ENCODE measurements at regions not wholly inside any gene's neighbourhood (a gene's known extent, or its start where the extent isn't known, plus 50 kb on each side); places are given as distances from the start of the nearest gene placed in this dataset.

GRCh38 chr18:30056528-30056927 lies 986.0 kb downstream of the DSC3 start:
- TF ChIP-seq, protein P1, sequence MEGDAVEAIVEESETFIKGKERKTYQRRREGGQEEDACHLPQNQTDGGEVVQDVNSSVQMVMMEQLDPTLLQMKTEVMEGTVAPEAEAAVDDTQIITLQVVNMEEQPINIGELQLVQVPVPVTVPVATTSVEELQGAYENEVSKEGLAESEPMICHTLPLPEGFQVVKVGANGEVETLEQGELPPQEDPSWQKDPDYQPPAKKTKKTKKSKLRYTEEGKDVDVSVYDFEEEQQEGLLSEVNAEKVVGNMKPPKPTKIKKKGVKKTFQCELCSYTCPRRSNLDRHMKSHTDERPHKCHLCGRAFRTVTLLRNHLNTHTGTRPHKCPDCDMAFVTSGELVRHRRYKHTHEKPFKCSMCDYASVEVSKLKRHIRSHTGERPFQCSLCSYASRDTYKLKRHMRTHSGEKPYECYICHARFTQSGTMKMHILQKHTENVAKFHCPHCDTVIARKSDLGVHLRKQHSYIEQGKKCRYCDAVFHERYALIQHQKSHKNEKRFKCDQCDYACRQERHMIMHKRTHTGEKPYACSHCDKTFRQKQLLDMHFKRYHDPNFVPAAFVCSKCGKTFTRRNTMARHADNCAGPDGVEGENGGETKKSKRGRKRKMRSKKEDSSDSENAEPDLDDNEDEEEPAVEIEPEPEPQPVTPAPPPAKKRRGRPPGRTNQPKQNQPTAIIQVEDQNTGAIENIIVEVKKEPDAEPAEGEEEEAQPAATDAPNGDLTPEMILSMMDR (tag by site-specific recombination; IDR thresholded peaks at IDR 0.05): no peak
- TF ChIP-seq RBAK (tag by site-specific recombination; IDR thresholded peaks at IDR 0.05): no peak
- TF ChIP-seq ZNF274 (IDR thresholded peaks at IDR 0.05; ENCODE audit: low read length): no peak
- TF ChIP-seq ZNF274 (tag by site-specific recombination; IDR thresholded peaks at IDR 0.05; ENCODE audit: borderline replicate concordance): no peak
- no peak for TF ChIP-seq GLIS2 (tag by site-specific recombination; IDR thresholded peaks at IDR 0.05)
- TF ChIP-seq GLI2 (tag by site-specific recombination; IDR thresholded peaks at IDR 0.05; ENCODE audit: borderline replicate concordance, low read depth): no peak
- TF ChIP-seq, protein P2, sequence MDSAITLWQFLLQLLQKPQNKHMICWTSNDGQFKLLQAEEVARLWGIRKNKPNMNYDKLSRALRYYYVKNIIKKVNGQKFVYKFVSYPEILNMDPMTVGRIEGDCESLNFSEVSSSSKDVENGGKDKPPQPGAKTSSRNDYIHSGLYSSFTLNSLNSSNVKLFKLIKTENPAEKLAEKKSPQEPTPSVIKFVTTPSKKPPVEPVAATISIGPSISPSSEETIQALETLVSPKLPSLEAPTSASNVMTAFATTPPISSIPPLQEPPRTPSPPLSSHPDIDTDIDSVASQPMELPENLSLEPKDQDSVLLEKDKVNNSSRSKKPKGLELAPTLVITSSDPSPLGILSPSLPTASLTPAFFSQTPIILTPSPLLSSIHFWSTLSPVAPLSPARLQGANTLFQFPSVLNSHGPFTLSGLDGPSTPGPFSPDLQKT (IDR thresholded peaks at IDR 0.05; ENCODE audit: borderline replicate concordance, low read depth, low read length): no peak
- TF ChIP-seq ZNF768 (tag by site-specific recombination; IDR thresholded peaks at IDR 0.05): no peak
- TF ChIP-seq ZNF791 (tag by site-specific recombination; IDR thresholded peaks at IDR 0.05): no peak
- TF ChIP-seq ZBTB21 (tag by site-specific recombination; IDR thresholded peaks at IDR 0.05): no peak
- TF ChIP-seq, protein P3, sequence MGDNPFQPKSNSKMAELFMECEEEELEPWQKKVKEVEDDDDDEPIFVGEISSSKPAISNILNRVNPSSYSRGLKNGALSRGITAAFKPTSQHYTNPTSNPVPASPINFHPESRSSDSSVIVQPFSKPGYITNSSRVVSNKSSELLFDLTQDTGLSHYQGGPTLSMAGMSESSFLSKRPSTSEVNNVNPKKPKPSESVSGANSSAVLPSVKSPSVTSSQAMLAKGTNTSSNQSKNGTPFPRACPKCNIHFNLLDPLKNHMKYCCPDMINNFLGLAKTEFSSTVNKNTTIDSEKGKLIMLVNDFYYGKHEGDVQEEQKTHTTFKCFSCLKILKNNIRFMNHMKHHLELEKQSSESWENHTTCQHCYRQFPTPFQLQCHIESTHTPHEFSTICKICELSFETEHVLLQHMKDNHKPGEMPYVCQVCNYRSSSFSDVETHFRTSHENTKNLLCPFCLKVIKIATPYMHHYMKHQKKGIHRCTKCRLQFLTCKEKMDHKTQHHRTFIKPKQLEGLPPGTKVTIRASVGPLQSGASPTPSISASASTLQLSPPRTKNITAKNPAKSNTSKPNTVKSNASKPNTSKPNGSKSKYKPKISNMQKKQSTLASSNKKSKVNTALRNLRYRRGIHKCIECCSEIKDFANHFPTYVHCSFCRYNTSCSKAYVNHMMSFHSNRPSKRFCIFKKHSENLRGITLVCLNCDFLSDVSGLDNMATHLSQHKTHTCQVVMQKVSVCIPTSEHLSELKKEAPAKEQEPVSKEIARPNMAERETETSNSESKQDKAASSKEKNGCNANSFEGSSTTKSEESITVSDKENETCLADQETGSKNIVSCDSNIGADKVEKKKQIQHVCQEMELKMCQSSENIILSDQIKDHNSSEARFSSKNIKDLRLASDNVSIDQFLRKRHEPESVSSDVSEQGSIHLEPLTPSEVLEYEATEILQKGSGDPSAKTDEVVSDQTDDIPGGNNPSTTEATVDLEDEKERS (tag by site-specific recombination; IDR thresholded peaks at IDR 0.05): no peak
